ENCODE measurements at regions not wholly inside any gene's neighbourhood (a gene's known extent, or its start where the extent isn't known, plus 50 kb on each side); places are given as distances from the start of the nearest gene placed in this dataset.
"Not testable (repeated sequence)": the region's sequence is repeated elsewhere in the genome, so short reads cannot be mapped to it uniquely, and the experiment has no call there.

GRCh38 chr7:66522518-66522917 is 106.2 kb upstream of the KCTD7 start:
- DNase-seq (peak in 2 of 3 donors; percentile 12 to 37), ATAC-seq (peak; percentile 74)
- TF ChIP-seq CTCF (IDR thresholded peaks at IDR 0.05), result no peak
- intact Hi-C loops (cut with DNase I, micrococcal nuclease), result no loop called here
- H3K36me3 ChIP-seq (ENCODE audit: low read depth), result no peaks in the 10 kb centered on the region
- H3K9me3 ChIP-seq, result no peaks in the 10 kb centered on the region
- H3K4me3 ChIP-seq, result no peak overlapping the region
- H3K4me1 ChIP-seq (ENCODE audit: low read depth), result no peaks in the 10 kb centered on the region

- Histone ChIP-seq H3K4me3 (no peak overlapping the region), H3K4me1 (ENCODE audit: low read depth) (no peaks in the 10 kb centered on the region), H3K9me3 (no peaks in the 10 kb centered on the region), H3K36me3 (ENCODE audit: low read depth) (no peaks in the 10 kb centered on the region)
- ATAC-seq, result no peak
- DNase-seq, result no peak
- intact Hi-C loops (cut with DNase I, micrococcal nuclease), result no loop called here
- TF ChIP-seq CTCF (IDR thresholded peaks at IDR 0.05), result no peak
These were observed 105.3 kb upstream of the KCTD7 start for GRCh38 chr7:66523409-66523808.

- Histone ChIP-seq H3K36me3 (ENCODE audit: low read depth) (no peaks in the 10 kb centered on the region), H3K4me1 (ENCODE audit: low read depth) (no peaks in the 10 kb centered on the region), H3K9me3 (no peaks in the 10 kb centered on the region), H3K4me3 (no peak overlapping the region)
- intact Hi-C loops (cut with DNase I, micrococcal nuclease), result no loop called here
- no peak for DNase-seq
- no peak for TF ChIP-seq CTCF (IDR thresholded peaks at IDR 0.05)
- no peak for ATAC-seq
These were observed 103.9 kb upstream of the KCTD7 start for GRCh38 chr7:66524738-66525137.

GRCh38 chr7:66526782-66527181 is 101.9 kb upstream of the KCTD7 start:
- H3K4me1 ChIP-seq (ENCODE audit: low read depth); DNase-seq; ATAC-seq; intact Hi-C loops (cut with DNase I, micrococcal nuclease); H3K9me3 ChIP-seq; H3K36me3 ChIP-seq (ENCODE audit: low read depth); H3K4me3 ChIP-seq: not testable (repeated sequence)

GRCh38 chr7:66528652-66529051 is 100.0 kb upstream of the KCTD7 start:
- no peak for ATAC-seq
- no peak overlapping the region for H3K4me3 ChIP-seq
- no peaks in the 10 kb centered on the region for H3K9me3 ChIP-seq
- H3K4me1 ChIP-seq (ENCODE audit: low read depth), result no peaks in the 10 kb centered on the region
- intact Hi-C loops (cut with DNase I, micrococcal nuclease), result no loop called here
- DNase-seq, result no peak
- H3K36me3 ChIP-seq (ENCODE audit: low read depth), result no peaks in the 10 kb centered on the region
- TF ChIP-seq CTCF (IDR thresholded peaks at IDR 0.05), result no peak

- DNase-seq (no peak), ATAC-seq (no peak)
- Histone ChIP-seq H3K4me1 (ENCODE audit: low read depth) (no peaks in the 10 kb centered on the region), H3K9me3 (no peaks in the 10 kb centered on the region), H3K36me3 (ENCODE audit: low read depth) (no peaks in the 10 kb centered on the region), H3K4me3 (no peak overlapping the region)
- no peak for TF ChIP-seq CTCF (IDR thresholded peaks at IDR 0.05)
- intact Hi-C loops (cut with DNase I, micrococcal nuclease), result no loop called here
These were observed 98.6 kb upstream of the KCTD7 start for GRCh38 chr7:66529883-66530610.
